HEK293 (cell line): ENCODE measurements at regions not wholly inside any gene's neighbourhood (a gene's known extent, or its start where the extent isn't known, plus 50 kb on each side); places are given as distances from the start of the nearest gene placed in this dataset.

Source experiments
- CTCF ChIA-PET: fragments of 350-600 bp; formaldehyde crosslinking; extraction: SDS; loops from one replicate; lab custom pipeline; 2021; ENCODE audit warnings: antibody characterized with exemption; lab: Yijun Ruan, JAX
- POLR2A ChIA-PET: fragments of 300-600 bp; formaldehyde crosslinking; extraction: SDS; loops from one replicate; lab custom pipeline; 2020; ENCODE audit warnings: antibody characterized with exemption, inconsistent platforms; lab: Yijun Ruan, JAX
- H3K27ac ChIP-seq: fragments of 200-500 bp; sonication (Bioruptor generic); 2 replicates; pipeline ENCODE4 v1.5.1; 2014; ENCODE audit warnings: low read depth, low read length, control low read depth, inconsistent platforms; ENCODE audit errors: extremely low read depth
- H3K36me3 ChIP-seq, 2 experiments: fragments of 200-500 bp in 1 of 2; sonication (Bioruptor generic) in 1 of 2; 1 replicate in 1 of 2; 2 replicates in 1 of 2; pipeline ENCODE4 v1.5.1; 2014 to 2017; ENCODE audit warnings: inconsistent platforms in 2 of 2, low read length in 2 of 2; ENCODE audit not compliant: control insufficient read depth in 2 of 2, insufficient read depth in 1 of 2
- H3K4me1 ChIP-seq: fragments of 200-500 bp; sonication (Bioruptor generic); 2 replicates; pipeline ENCODE4 v1.5.1; 2014; ENCODE audit warnings: mild to moderate bottlenecking, low read length, inconsistent platforms; ENCODE audit not compliant: control insufficient read depth, insufficient read depth
- H3K4me3 ChIP-seq: 2 replicates; pipeline ENCODE4 v1.5.1; 2011; ENCODE audit warnings: low read depth, mild to moderate bottlenecking, control low read depth, low read length, moderate library complexity
- H3K9me3 ChIP-seq: fragments of 200-500 bp; sonication (Bioruptor generic); 2 replicates; pipeline ENCODE4 v1.5.1; 2014; ENCODE audit warnings: low read depth, low read length, inconsistent platforms; ENCODE audit not compliant: control insufficient read depth, insufficient read depth
- GLI2 ChIP-seq: fragments of 450-650 bp; formaldehyde crosslinking; IDR thresholded peaks from 2 replicates; pipeline ENCODE4; 2017; ENCODE audit warnings: missing biosample characterization, missing genetic modification characterization, low read depth, borderline replicate concordance
- KLF8 ChIP-seq: fragments of 450-650 bp; formaldehyde crosslinking; IDR thresholded peaks from 2 replicates; pipeline ENCODE4 v1.5.1; 2016; ENCODE audit warnings: missing biosample characterization, missing genetic modification characterization
- PRDM2 ChIP-seq: fragments of 450-650 bp; formaldehyde crosslinking; IDR thresholded peaks from 2 replicates; pipeline ENCODE4 v1.5.1; 2016; ENCODE audit warnings: missing biosample characterization, missing genetic modification characterization, borderline replicate concordance
- PRDM4 ChIP-seq: fragments of 450-650 bp; formaldehyde crosslinking; IDR thresholded peaks from 2 replicates; pipeline ENCODE4 v1.5.1; 2017; ENCODE audit warnings: missing biosample characterization, missing genetic modification characterization
- SCRT2 ChIP-seq: fragments of 450-650 bp; formaldehyde crosslinking; IDR thresholded peaks from 2 replicates; pipeline ENCODE4 v1.5.1; 2016; ENCODE audit warnings: missing biosample characterization, missing genetic modification characterization
- SP7 ChIP-seq: fragments of 450-650 bp; formaldehyde crosslinking; IDR thresholded peaks from 2 replicates; pipeline ENCODE4 v1.5.1; 2016; ENCODE audit warnings: missing biosample characterization, missing genetic modification characterization
- TRIM28 ChIP-seq: IDR thresholded peaks from 2 replicates; pipeline ENCODE4 v1.6.1; 2011; ENCODE audit warnings: low read length, control low read depth, borderline replicate concordance
- ZBTB17 ChIP-seq: fragments of 450-650 bp; formaldehyde crosslinking; IDR thresholded peaks from 2 replicates; pipeline ENCODE4 v1.5.1; 2016; ENCODE audit warnings: missing biosample characterization, missing genetic modification characterization
- ZBTB21 ChIP-seq: fragments of 450-650 bp; formaldehyde crosslinking; IDR thresholded peaks from 2 replicates; pipeline ENCODE4 v1.5.1; 2017; ENCODE audit warnings: missing biosample characterization, missing genetic modification characterization
- ZEB2 ChIP-seq: fragments of 450-650 bp; formaldehyde crosslinking; IDR thresholded peaks from 2 replicates; pipeline ENCODE4 v1.5.1; 2016; ENCODE audit warnings: missing biosample characterization, missing genetic modification characterization
- ZNF112 ChIP-seq: fragments of 450-650 bp; formaldehyde crosslinking; IDR thresholded peaks from 2 replicates; pipeline ENCODE4 v1.5.0; 2017; ENCODE audit warnings: missing biosample characterization, missing genetic modification characterization
- ZNF121 ChIP-seq: fragments of 450-650 bp; formaldehyde crosslinking; IDR thresholded peaks from 2 replicates; pipeline ENCODE4 v1.5.1; 2016; ENCODE audit warnings: missing biosample characterization, missing genetic modification characterization
- ZNF146 ChIP-seq: fragments of 450-650 bp; formaldehyde crosslinking; IDR thresholded peaks from 2 replicates; pipeline ENCODE4 v1.5.1; 2016; ENCODE audit warnings: missing biosample characterization, missing genetic modification characterization
- ZNF174 ChIP-seq: fragments of 450-650 bp; formaldehyde crosslinking; IDR thresholded peaks from 2 replicates; pipeline ENCODE4 v1.5.0; 2017; ENCODE audit warnings: missing biosample characterization, mild to moderate bottlenecking, missing genetic modification characterization
- ZNF2 ChIP-seq: fragments of 450-650 bp; formaldehyde crosslinking; IDR thresholded peaks from 2 replicates; pipeline ENCODE4 v1.5.1; 2016; ENCODE audit warnings: missing biosample characterization, missing genetic modification characterization
- ZNF211 ChIP-seq: fragments of 450-650 bp; formaldehyde crosslinking; IDR thresholded peaks from 2 replicates; pipeline ENCODE4 v1.5.1; 2016; ENCODE audit warnings: low read depth, missing biosample characterization, missing genetic modification characterization
- ZNF274 ChIP-seq, 2 experiments: fragments of 200-500 bp in 1 of 2; fragments of 450-650 bp in 1 of 2; sonication (Bioruptor generic) in 1 of 2; formaldehyde crosslinking in 1 of 2; IDR thresholded peaks; 2 replicates each; pipeline versions ENCODE4 v1.5.1 to v1.6.1; 2014 to 2016; ENCODE audit warnings: borderline replicate concordance in 1 of 2, inconsistent platforms in 1 of 2, low read length in 1 of 2, missing biosample characterization in 1 of 2, missing genetic modification characterization in 1 of 2
- ZNF311 ChIP-seq: fragments of 450-650 bp; formaldehyde crosslinking; IDR thresholded peaks from 2 replicates; pipeline ENCODE4 v1.5.1; 2017; ENCODE audit warnings: missing biosample characterization, missing genetic modification characterization, borderline replicate concordance
- ZNF37A ChIP-seq: fragments of 450-650 bp; IDR thresholded peaks from 2 replicates; pipeline ENCODE4 v1.5.1; 2018; ENCODE audit warnings: missing biosample characterization, missing genetic modification characterization
- ZNF423 ChIP-seq: fragments of 450-650 bp; formaldehyde crosslinking; IDR thresholded peaks from 2 replicates; pipeline ENCODE4 v1.5.1; 2016; ENCODE audit warnings: missing biosample characterization, missing genetic modification characterization
- ZNF426 ChIP-seq: fragments of 450-650 bp; formaldehyde crosslinking; IDR thresholded peaks from 2 replicates; pipeline ENCODE4 v1.5.1; 2017; ENCODE audit warnings: missing biosample characterization, missing genetic modification characterization, mild to moderate bottlenecking, inconsistent platforms, moderate library complexity
- ZNF473 ChIP-seq: fragments of 450-650 bp; formaldehyde crosslinking; IDR thresholded peaks from 2 replicates; pipeline ENCODE4 v1.5.1; 2017; ENCODE audit warnings: missing biosample characterization, missing genetic modification characterization
- ZNF510 ChIP-seq: fragments of 450-650 bp; formaldehyde crosslinking; IDR thresholded peaks from 2 replicates; pipeline ENCODE4 v1.5.1; 2018; ENCODE audit warnings: mild to moderate bottlenecking, missing genetic modification characterization, missing biosample characterization; ENCODE audit not compliant: insufficient replicate concordance
- ZNF544 ChIP-seq: fragments of 450-650 bp; formaldehyde crosslinking; IDR thresholded peaks from 2 replicates; pipeline ENCODE4 v1.5.0; 2017; ENCODE audit warnings: missing biosample characterization, missing genetic modification characterization
- ZNF600 ChIP-seq: fragments of 450-650 bp; formaldehyde crosslinking; IDR thresholded peaks from 2 replicates; pipeline ENCODE4 v1.5.1; 2016; ENCODE audit warnings: missing biosample characterization, missing genetic modification characterization
- ZNF624 ChIP-seq: fragments of 450-650 bp; formaldehyde crosslinking; IDR thresholded peaks from 2 replicates; pipeline ENCODE4 v1.5.1; 2017; ENCODE audit warnings: missing biosample characterization, missing genetic modification characterization
- ZNF654 ChIP-seq: fragments of 450-650 bp; formaldehyde crosslinking; IDR thresholded peaks from 2 replicates; pipeline ENCODE4 v1.5.1; 2016; ENCODE audit warnings: low read depth, missing biosample characterization, missing genetic modification characterization
- ZNF776 ChIP-seq: fragments of 450-650 bp; formaldehyde crosslinking; IDR thresholded peaks from 2 replicates; pipeline ENCODE4 v1.5.0; 2017; ENCODE audit warnings: missing biosample characterization, missing genetic modification characterization, borderline replicate concordance
- ZSCAN5A ChIP-seq: fragments of 450-650 bp; formaldehyde crosslinking; IDR thresholded peaks from 2 replicates; pipeline ENCODE4 v1.5.1; 2016; ENCODE audit warnings: missing biosample characterization, missing genetic modification characterization

- no peak for TF ChIP-seq ZNF624 (tag by site-specific recombination)
- TF ChIP-seq ZNF2, result no peak
- no peak for TF ChIP-seq ZBTB21 (tag by site-specific recombination)
- TF ChIP-seq GLI2 (tag by site-specific recombination), result no peak
- no peak for TF ChIP-seq ZNF776 (tag by site-specific recombination)
- no peak for TF ChIP-seq ZNF423
- TF ChIP-seq ZNF146 (tag by site-specific recombination), result no peak
- TF ChIP-seq ZNF174 (tag by site-specific recombination), result no peak
- TF ChIP-seq ZNF112 (tag by site-specific recombination), result no peak
- TF ChIP-seq PRDM4 (tag by site-specific recombination), result no peak
- no peak for TF ChIP-seq ZNF473 (tag by site-specific recombination)
- TF ChIP-seq ZNF544 (tag by site-specific recombination), result no peak
- TF ChIP-seq ZNF274 (IDR thresholded peaks at IDR 0.05; ENCODE audit: low read length), result no peak
- TF ChIP-seq ZNF274 (tag by site-specific recombination; IDR thresholded peaks at IDR 0.05; ENCODE audit: borderline replicate concordance), result no peak
- TF ChIP-seq ZNF121 (tag by site-specific recombination), result no peak
- TF ChIP-seq PRDM2, result no peak
- no peak for TF ChIP-seq ZNF311 (tag by site-specific recombination)
- no peak for TF ChIP-seq TRIM28
- no peak for TF ChIP-seq ZNF211 (tag by site-specific recombination)
- Histone ChIP-seq H3K4me3 (no peak overlapping the region), H3K27ac (no peak overlapping the region), H3K4me1 (no peaks in the 10 kb centered on the region), H3K9me3 (no peaks in the 10 kb centered on the region), H3K36me3 (no peaks in the 10 kb centered on the region)
- CTCF ChIA-PET, result no interaction called here
- POLR2A ChIA-PET, result no interaction called here
These were observed 753.5 kb upstream of the PCDH10 start for GRCh38 chr4:132395561-132395960.

GRCh38 chr4:132396636-132397035 lies 752.5 kb upstream of the PCDH10 start:
- Histone ChIP-seq H3K27ac (no peak overlapping the region), H3K4me1 (no peaks in the 10 kb centered on the region), H3K9me3 (no peaks in the 10 kb centered on the region), H3K4me3 (no peak overlapping the region), H3K36me3 (no peaks in the 10 kb centered on the region)
- CTCF ChIA-PET, result no interaction called here
- POLR2A ChIA-PET, result no interaction called here
- TF ChIP-seq ZEB2 (tag by site-specific recombination) (no peak), ZSCAN5A (no peak), ZBTB17 (tag by site-specific recombination) (no peak), SP7 (no peak), ZNF37A (tag by site-specific recombination) (no peak), KLF8 (tag by site-specific recombination) (no peak), ZNF654 (tag by site-specific recombination) (no peak), ZNF600 (tag by site-specific recombination) (no peak), ZNF510 (tag by site-specific recombination) (no peak), SCRT2 (no peak), ZNF426 (no peak)
